Activated T-cell treated with anti-CD3 and anti-CD28 coated beads for 1 hour (primary cell): ENCODE measurements at regions not wholly inside any gene's neighbourhood (a gene's known extent, or its start where the extent isn't known, plus 50 kb on each side); places are given as distances from the start of the nearest gene placed in this dataset.

ENCODE experiments used
- DNase-seq: peaks from one replicate; pipeline ENCODE4 v3.0.0-alpha.2; 2020; ENCODE audit warnings: low read depth

GRCh38 chr2:176648700-176649297, 379.6 kb downstream of the MTX2 start:
- DNase-seq, result no peak

GRCh38 chr2:176650104-176650837, 381.0 kb downstream of the MTX2 start:
- no peak for DNase-seq

- no peak for DNase-seq
Observed at GRCh38 chr2:176650838-176651555, 381.8 kb downstream of the MTX2 start.

- DNase-seq, result no peak
Observed at GRCh38 chr2:176652300-176653182, 383.3 kb downstream of the MTX2 start.

- DNase-seq, result no peak
Observed at GRCh38 chr2:176653479-176654443, 384.5 kb downstream of the MTX2 start.

GRCh38 chr2:176656038-176656775, 387.0 kb downstream of the MTX2 start:
- DNase-seq, result no peak

- no peak for DNase-seq
Observed at GRCh38 chr2:176656776-176657140, 387.5 kb downstream of the MTX2 start.

GRCh38 chr2:176657393-176657792, 388.2 kb downstream of the MTX2 start:
- DNase-seq, result no peak

- no peak for DNase-seq
Observed at GRCh38 chr2:176658708-176659107, 389.5 kb downstream of the MTX2 start.

- DNase-seq, result no peak
Observed at GRCh38 chr2:176662753-176663152, 393.5 kb downstream of the MTX2 start.

GRCh38 chr2:176664478-176664877, 395.2 kb downstream of the MTX2 start:
- DNase-seq, result no peak

- no peak for DNase-seq
Observed at GRCh38 chr2:176665086-176665485, 395.8 kb downstream of the MTX2 start.

GRCh38 chr2:176668912-176669311, 399.7 kb downstream of the MTX2 start:
- DNase-seq, result no peak

- DNase-seq, result no peak
Observed at GRCh38 chr2:176669398-176670174, 400.3 kb downstream of the MTX2 start.

- DNase-seq, result no peak
Observed at GRCh38 chr2:176675271-176675949, 406.2 kb downstream of the MTX2 start.

GRCh38 chr2:176677746-176678265, 408.6 kb downstream of the MTX2 start:
- no peak for DNase-seq

- DNase-seq, result no peak
Observed at GRCh38 chr2:176678571-176678970, 409.3 kb downstream of the MTX2 start.

- DNase-seq, result no peak
Observed at GRCh38 chr2:176679061-176679669, 409.9 kb downstream of the MTX2 start.
